NB4 (cell line): ENCODE measurements at regions not wholly inside any gene's neighbourhood (a gene's known extent, or its start where the extent isn't known, plus 50 kb on each side); places are given as distances from the start of the nearest gene placed in this dataset.

Experiments
- DNase-seq: peaks from one replicate; pipeline ENCODE4 v3.0.0; 2010; ENCODE audit warnings: low read depth
- H3K4me3 ChIP-seq: one replicate; pipeline ENCODE4 v1.5.1; 2011; ENCODE audit warnings: mild to moderate bottlenecking, low read depth, low read length, moderate library complexity
- CTCF ChIP-seq: IDR thresholded peaks from one replicate; pipeline ENCODE4 v1.5.1; 2012; ENCODE audit warnings: low read depth, low read length
- MAX ChIP-seq: IDR thresholded peaks from 2 replicates; pipeline ENCODE4 v1.6.1; 2011; ENCODE audit warnings: low read depth, low read length
- MYC ChIP-seq: IDR thresholded peaks from 2 replicates; pipeline ENCODE4 v1.6.1; 2011; ENCODE audit warnings: low read depth, low read length
- POLR2A ChIP-seq: IDR thresholded peaks from 2 replicates; pipeline ENCODE4 v1.6.1; 2011; ENCODE audit warnings: mild to moderate bottlenecking; ENCODE audit not compliant: insufficient read length; ENCODE audit errors: extremely low read depth

- TF ChIP-seq CTCF (no peak), MAX (no peak), MYC (no peak), POLR2A (no peak)
- H3K4me3 ChIP-seq: no peak overlapping the region
- DNase-seq: no peak
Measured at GRCh38 chr11:25659706-25660105, 672.2 kb upstream of the ANO3 start.

GRCh38 chr11:25667871-25668270, 664.1 kb upstream of the ANO3 start:
- no peak overlapping the region for H3K4me3 ChIP-seq
- no peak for DNase-seq
- TF ChIP-seq POLR2A: no peak
- TF ChIP-seq CTCF: no peak

GRCh38 chr11:25691959-25692358, 640.0 kb upstream of the ANO3 start:
- H3K4me3 ChIP-seq: no peak overlapping the region
- TF ChIP-seq POLR2A: no peak
- no peak for TF ChIP-seq MYC
- no peak for TF ChIP-seq MAX
- TF ChIP-seq CTCF: no peak
- no peak for DNase-seq

GRCh38 chr11:25702417-25702816, 629.5 kb upstream of the ANO3 start:
- DNase-seq: no peak
- H3K4me3 ChIP-seq: no peak overlapping the region

GRCh38 chr11:25710975-25711374, 621.0 kb upstream of the ANO3 start:
- H3K4me3 ChIP-seq: no peak overlapping the region
- no peak for DNase-seq
- no peak for TF ChIP-seq MYC
- no peak for TF ChIP-seq CTCF
- no peak for TF ChIP-seq MAX
- no peak for TF ChIP-seq POLR2A

More at GRCh38 chr11:25702417-25702816, 629.5 kb upstream of the ANO3 start:
- no peak for TF ChIP-seq MYC

GRCh38 chr11:25727944-25728343, 604.0 kb upstream of the ANO3 start:
- no peak overlapping the region for H3K4me3 ChIP-seq
- no peak for DNase-seq
- TF ChIP-seq POLR2A: no peak
- no peak for TF ChIP-seq MYC
- no peak for TF ChIP-seq CTCF
- TF ChIP-seq MAX: no peak
